Type B pancreatic cell (in vitro differentiated cells): ENCODE measurements at regions not wholly inside any gene's neighbourhood (a gene's known extent, or its start where the extent isn't known, plus 50 kb on each side); places are given as distances from the start of the nearest gene placed in this dataset.

Source experiments
- DNase-seq: peaks from one replicate; pipeline ENCODE4 v3.0.0; 2021; ENCODE audit warnings: mixed read lengths; ENCODE audit not compliant: unreplicated experiment; ENCODE audit errors: extremely low spot score
- H3K27ac Mint-ChIP-seq: 2 replicates; pipeline ENCODE4 v1.8.0; 2021; ENCODE audit warnings: mild to moderate bottlenecking, mixed read lengths
- H3K27me3 Mint-ChIP-seq: 2 replicates; pipeline ENCODE4 v1.8.0; 2021; ENCODE audit warnings: mixed read lengths
- H3K36me3 Mint-ChIP-seq: 2 replicates; pipeline ENCODE4 v1.8.0; 2021; ENCODE audit warnings: mixed read lengths
- H3K4me1 Mint-ChIP-seq: one replicate; pipeline ENCODE4 v1.8.0; 2021; ENCODE audit warnings: mixed read lengths; ENCODE audit not compliant: unreplicated experiment
- H3K4me3 Mint-ChIP-seq: 2 replicates; pipeline ENCODE4 v1.8.0; 2021; ENCODE audit warnings: mild to moderate bottlenecking, mixed read lengths
- H3K9me3 Mint-ChIP-seq: 2 replicates; pipeline ENCODE4 v1.8.0; 2021; ENCODE audit warnings: mixed read lengths
- TF ChIP-seq, protein P1 (sequence below): fragments of 200-600 bp; sonication (generic); conservative IDR thresholded peaks from 2 replicates; pipeline ENCODE4 v1.5.0; 2021; ENCODE audit warnings: antibody characterized with exemption, mild to moderate bottlenecking

- peaks cover 39% of the 10 kb centered on the region for H3K27me3 Mint-ChIP-seq
- no peaks in the 10 kb centered on the region for H3K9me3 Mint-ChIP-seq
- no peak overlapping the region for H3K27ac Mint-ChIP-seq
- H3K36me3 Mint-ChIP-seq, result no peaks in the 10 kb centered on the region
- no peak for DNase-seq
- no peak overlapping the region for H3K4me3 Mint-ChIP-seq
- peaks cover 10% of the 10 kb centered on the region for H3K4me1 Mint-ChIP-seq
- TF ChIP-seq, protein P1, sequence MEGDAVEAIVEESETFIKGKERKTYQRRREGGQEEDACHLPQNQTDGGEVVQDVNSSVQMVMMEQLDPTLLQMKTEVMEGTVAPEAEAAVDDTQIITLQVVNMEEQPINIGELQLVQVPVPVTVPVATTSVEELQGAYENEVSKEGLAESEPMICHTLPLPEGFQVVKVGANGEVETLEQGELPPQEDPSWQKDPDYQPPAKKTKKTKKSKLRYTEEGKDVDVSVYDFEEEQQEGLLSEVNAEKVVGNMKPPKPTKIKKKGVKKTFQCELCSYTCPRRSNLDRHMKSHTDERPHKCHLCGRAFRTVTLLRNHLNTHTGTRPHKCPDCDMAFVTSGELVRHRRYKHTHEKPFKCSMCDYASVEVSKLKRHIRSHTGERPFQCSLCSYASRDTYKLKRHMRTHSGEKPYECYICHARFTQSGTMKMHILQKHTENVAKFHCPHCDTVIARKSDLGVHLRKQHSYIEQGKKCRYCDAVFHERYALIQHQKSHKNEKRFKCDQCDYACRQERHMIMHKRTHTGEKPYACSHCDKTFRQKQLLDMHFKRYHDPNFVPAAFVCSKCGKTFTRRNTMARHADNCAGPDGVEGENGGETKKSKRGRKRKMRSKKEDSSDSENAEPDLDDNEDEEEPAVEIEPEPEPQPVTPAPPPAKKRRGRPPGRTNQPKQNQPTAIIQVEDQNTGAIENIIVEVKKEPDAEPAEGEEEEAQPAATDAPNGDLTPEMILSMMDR, result no peak
Measured at GRCh38 chr5:154573011-154573410, 95.0 kb upstream of the HAND1 start.

GRCh38 chr5:154571325-154572035 lies 93.5 kb upstream of the HAND1 start:
- Mint-ChIP-seq H3K4me1 (peaks cover 10% of the 10 kb centered on the region), H3K27me3 (peaks cover 33% of the 10 kb centered on the region), H3K9me3 (no peaks in the 10 kb centered on the region), H3K27ac (no peak overlapping the region), H3K36me3 (no peaks in the 10 kb centered on the region), H3K4me3 (no peak overlapping the region)
- no peak for DNase-seq
- TF ChIP-seq, protein P1, result no peak

DNA sequence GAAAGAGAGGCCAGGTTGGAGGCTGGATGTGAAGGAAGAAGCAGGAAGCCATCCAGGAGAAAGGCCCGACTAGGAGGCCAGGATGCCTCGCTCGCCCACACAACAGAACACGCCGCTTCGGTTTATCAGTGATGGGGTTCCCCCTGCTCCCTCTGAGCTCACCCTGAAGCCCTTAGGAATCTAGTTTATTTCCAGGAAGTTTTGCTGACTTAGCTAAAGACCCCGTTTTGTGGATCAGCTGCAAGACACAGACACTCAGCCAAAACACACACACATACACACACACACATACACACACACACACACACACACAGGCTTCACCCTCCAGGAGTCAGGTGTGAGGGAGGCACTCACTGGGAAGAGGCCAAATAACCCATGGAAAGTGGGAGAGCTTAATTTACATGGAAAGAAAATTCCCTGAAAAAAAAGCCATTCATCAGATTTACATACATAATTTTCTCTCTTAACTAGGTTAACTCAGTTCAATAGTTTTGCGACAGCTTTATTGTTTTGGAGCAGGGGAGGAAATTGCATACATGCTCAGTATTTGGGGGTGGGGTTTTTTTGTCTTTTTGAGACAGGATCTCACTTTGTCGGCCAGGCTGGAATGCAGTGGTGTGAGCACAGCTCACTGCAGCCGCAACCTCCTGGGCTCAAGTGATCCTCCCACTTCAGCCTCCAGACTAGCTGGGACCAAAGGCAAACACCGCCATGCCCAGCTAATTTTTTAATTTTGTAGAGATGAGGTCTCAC lies 92.7 kb upstream of the HAND1 start:
- no peaks in the 10 kb centered on the region for H3K36me3 Mint-ChIP-seq
- no peaks in the 10 kb centered on the region for H3K9me3 Mint-ChIP-seq
- peaks cover 4% of the 10 kb centered on the region for H3K4me1 Mint-ChIP-seq
- H3K27ac Mint-ChIP-seq, result no peak overlapping the region
- no peak for DNase-seq
- TF ChIP-seq, protein P1, result no peak
- no peak overlapping the region for H3K4me3 Mint-ChIP-seq
- peaks cover 29% of the 10 kb centered on the region for H3K27me3 Mint-ChIP-seq

DNA sequence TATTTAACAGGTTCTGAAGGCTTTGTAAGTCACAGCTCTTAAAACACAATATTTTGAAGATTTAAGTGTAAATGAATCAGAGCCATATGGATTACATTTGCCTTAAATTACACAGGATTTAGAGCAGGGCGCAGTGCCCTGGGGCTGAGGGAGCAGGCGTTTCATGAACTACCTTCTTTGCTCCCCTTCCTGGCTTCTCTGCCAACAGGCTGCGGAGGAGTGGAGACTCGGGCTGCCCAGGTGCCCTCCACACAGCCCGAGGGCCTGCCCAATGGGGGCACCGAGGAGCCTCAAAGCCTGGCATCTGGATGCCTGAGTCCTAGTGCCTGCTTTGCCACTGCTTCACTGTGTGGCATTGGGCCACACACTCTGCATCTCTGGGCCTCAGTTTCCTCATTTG lies 90.6 kb upstream of the HAND1 start:
- peaks cover 20% of the 10 kb centered on the region for H3K27me3 Mint-ChIP-seq
- H3K4me1 Mint-ChIP-seq, result peaks cover 4% of the 10 kb centered on the region
- TF ChIP-seq, protein P1, result no peak
- H3K4me3 Mint-ChIP-seq, result no peak overlapping the region
- no peaks in the 10 kb centered on the region for H3K9me3 Mint-ChIP-seq
- H3K27ac Mint-ChIP-seq, result no peak overlapping the region
- DNase-seq, result no peak
- no peaks in the 10 kb centered on the region for H3K36me3 Mint-ChIP-seq

- TF ChIP-seq, protein P1, result no peak
- Mint-ChIP-seq H3K9me3 (no peaks in the 10 kb centered on the region), H3K4me3 (no peak overlapping the region), H3K27ac (no peak overlapping the region), H3K36me3 (no peaks in the 10 kb centered on the region), H3K27me3 (peaks cover 12% of the 10 kb centered on the region), H3K4me1 (peaks cover 4% of the 10 kb centered on the region)
- no peak for DNase-seq
Measured at GRCh38 chr5:154567155-154567554, 89.1 kb upstream of the HAND1 start.
